HepG2 (cell line): ENCODE measurements at regions not wholly inside any gene's neighbourhood (a gene's known extent, or its start where the extent isn't known, plus 50 kb on each side); places are given as distances from the start of the nearest gene placed in this dataset.
"Not testable (repeated sequence)": the region's sequence is repeated elsewhere in the genome, so short reads cannot be mapped to it uniquely, and the experiment has no call there.

ENCODE experiments used
- ATAC-seq: fragments of 200-7000 bp; cut with Tn5 transposase; 3 replicates; pipeline ENCODE4 v1.9.1; 2020; ENCODE audit warnings: mild to moderate bottlenecking, moderate library complexity
- BruUV-seq: library from RNA; stranded (reverse); fragments of 400-500 nt; replicated peaks from 2 replicates; lab custom pipeline; 2021; lab: Mats Ljungman, UMichigan
- CTCF ChIA-PET: fragments of 300-600 bp; formaldehyde crosslinking; extraction: SDS; loops from one replicate; lab custom pipeline; 2021; ENCODE audit warnings: low total read pairs, inconsistent platforms, low intra/inter-chr PET ratio; lab: Yijun Ruan, JAX
- POLR2A ChIA-PET: fragments of 350-600 bp; sonication (Branson Sonifier 250); formaldehyde crosslinking; loops from one replicate; lab custom pipeline; 2020; ENCODE audit warnings: antibody characterized with exemption, inconsistent platforms; lab: Yijun Ruan, JAX
- DNase-seq: peaks from one replicate; pipeline ENCODE4 v3.0.0-alpha.2; 2015; ENCODE audit warnings: low spot score
- FAIRE-seq: peaks from 3 replicates; lab custom pipeline; 2011; peaks lifted over from hg19 to GRCh38; lab: Jason Lieb, UNC
- H2AFZ ChIP-seq: one replicate; pipeline ENCODE4 v1.6.1; 2011; ENCODE audit warnings: low read length, inconsistent platforms
- H3K27ac ChIP-seq: fragments of 300-600 bp; 3 replicates; pipeline ENCODE4 v1.8.0; 2011; ENCODE audit warnings: mixed run types, mild to moderate bottlenecking, mixed read lengths, low read length, inconsistent platforms; ENCODE audit not compliant: insufficient read depth; ENCODE audit errors: extremely low read length
- H3K27me3 ChIP-seq, 2 experiments: fragments of 200-600 bp in 1 of 2; 2 replicates in 1 of 2; 3 replicates in 1 of 2; pipeline versions ENCODE4 v1.6.0 to v1.8.0; 2011; ENCODE audit warnings: low read length in 2 of 2, mild to moderate bottlenecking in 2 of 2, moderate library complexity in 2 of 2, inconsistent platforms in 1 of 2; ENCODE audit not compliant: insufficient read depth in 2 of 2, control insufficient read depth in 1 of 2
- H3K36me3 ChIP-seq, 2 experiments: fragments of 200-600 bp in 1 of 2; replicated peaks in 1 of 2; 2 replicates in 1 of 2; 3 replicates in 1 of 2; pipeline versions ENCODE4 v1.5.1 to v1.8.0; 2011; ENCODE audit warnings: low read length in 2 of 2, inconsistent platforms in 1 of 2; ENCODE audit not compliant: insufficient read depth in 2 of 2, control insufficient read depth in 1 of 2
- H3K4me1 ChIP-seq: 2 replicates; pipeline ENCODE4 v1.5.1; 2012; ENCODE audit warnings: low read length, inconsistent platforms; ENCODE audit not compliant: insufficient read depth
- H3K4me2 ChIP-seq: 2 replicates; pipeline ENCODE4 v1.6.0; 2011; ENCODE audit warnings: low read depth, low read length, inconsistent platforms
- H3K4me3 ChIP-seq, 3 experiments: fragments of 200-600 bp in 1 of 3; sonication (generic), shearing (Covaris generic) in 1 of 3; replicated peaks in 1 of 3; 2 replicates each; pipeline ENCODE4 v1.5.1; 2011 to 2016; ENCODE audit warnings: low read length in 3 of 3, inconsistent platforms in 2 of 3, low read depth in 2 of 3, mild to moderate bottlenecking in 2 of 3, control low read depth in 1 of 3, mixed read lengths in 1 of 3; ENCODE audit not compliant: insufficient read depth in 1 of 3
- H3K79me2 ChIP-seq: one replicate; pipeline ENCODE4 v1.6.1; 2011; ENCODE audit warnings: low read length, inconsistent platforms; ENCODE audit not compliant: insufficient read depth
- H3K9ac ChIP-seq: 2 replicates; pipeline ENCODE4 v1.6.0; 2011; ENCODE audit warnings: mild to moderate bottlenecking, low read depth, low read length, inconsistent platforms; ENCODE audit not compliant: insufficient read depth
- H3K9me3 ChIP-seq: 2 replicates; pipeline ENCODE4 v1.5.1; 2012; ENCODE audit warnings: mild to moderate bottlenecking, low read length
- H4K20me1 ChIP-seq: 2 replicates; pipeline ENCODE4 v1.6.0; 2011; ENCODE audit warnings: inconsistent platforms, mild to moderate bottlenecking, low read length, moderate library complexity; ENCODE audit not compliant: insufficient read depth
- BCL6 ChIP-seq: IDR thresholded peaks from 2 replicates; pipeline ENCODE4 v1.6.1; 2016; ENCODE audit warnings: missing genetic modification reagents, missing compliant biosample characterization
- WGBS: methylation state at CpG from one replicate; pipeline ENCODE4 v1.1.6; 2017; ENCODE audit warnings: low lambda C conversion rate; 5-methylcytosine and 5-hydroxymethylcytosine counted together
- in situ Hi-C: cut with HindIII; loops from 2 replicates; pipeline ENCODE4 v1.10.0; 2017; ENCODE audit warnings: low pct_unique_long_range_greater_than_20kb; ENCODE audit not compliant: extremely low pct_ligation_motif_present
- intact Hi-C: fragments of 100-400 bp; cut with micrococcal nuclease; formaldehyde crosslinking; loops from one replicate; pipeline ENCODE4 v1.10.0; 2022; ENCODE audit not compliant: unreplicated experiment
- TF ChIP-seq, protein P1 (sequence below): sonication (generic); formaldehyde crosslinking; IDR thresholded peaks from 2 replicates; pipeline ENCODE4 v1.4.0; 2020; ENCODE audit warnings: mild to moderate bottlenecking, missing genetic modification reagents

- TF ChIP-seq, protein P1, sequence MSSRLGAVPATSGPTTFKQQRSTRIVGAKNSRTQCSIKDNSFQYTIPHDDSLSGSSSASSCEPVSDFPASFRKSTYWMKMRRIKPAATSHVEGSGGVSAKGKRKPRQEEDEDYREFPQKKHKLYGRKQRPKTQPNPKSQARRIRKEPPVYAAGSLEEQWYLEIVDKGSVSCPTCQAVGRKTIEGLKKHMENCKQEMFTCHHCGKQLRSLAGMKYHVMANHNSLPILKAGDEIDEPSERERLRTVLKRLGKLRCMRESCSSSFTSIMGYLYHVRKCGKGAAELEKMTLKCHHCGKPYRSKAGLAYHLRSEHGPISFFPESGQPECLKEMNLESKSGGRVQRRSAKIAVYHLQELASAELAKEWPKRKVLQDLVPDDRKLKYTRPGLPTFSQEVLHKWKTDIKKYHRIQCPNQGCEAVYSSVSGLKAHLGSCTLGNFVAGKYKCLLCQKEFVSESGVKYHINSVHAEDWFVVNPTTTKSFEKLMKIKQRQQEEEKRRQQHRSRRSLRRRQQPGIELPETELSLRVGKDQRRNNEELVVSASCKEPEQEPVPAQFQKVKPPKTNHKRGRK (CRISPR knock-in tag) = no peak
Observed at GRCh38 chr2:111523009-111523408, 361.0 kb downstream of the ANAPC1 start (continued).

DNA sequence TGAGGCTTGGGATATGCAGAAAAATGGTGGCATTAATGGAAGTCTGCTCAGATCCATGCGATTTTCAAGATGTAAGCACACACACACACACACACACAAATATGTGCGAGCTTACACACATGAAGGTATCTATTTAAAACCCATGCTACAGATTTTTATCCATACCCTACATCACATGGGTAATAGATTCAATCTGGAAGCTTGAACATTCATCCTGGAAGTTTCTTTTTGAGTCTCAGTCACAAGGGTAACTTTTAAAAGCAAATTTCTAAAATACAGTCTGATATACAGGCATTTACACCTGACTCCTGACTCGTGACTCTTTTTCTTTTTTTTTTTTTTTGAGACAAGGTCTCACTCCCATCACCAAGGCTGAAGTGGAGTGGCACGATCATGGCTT, 359.0 kb downstream of the ANAPC1 start:
- H3K4me2 ChIP-seq, DNase-seq, intact Hi-C loops, BruUV-seq, H3K36me3 ChIP-seq, ATAC-seq, H3K27ac ChIP-seq, FAIRE-seq, H3K27me3 ChIP-seq, H2AFZ ChIP-seq, H3K79me2 ChIP-seq, CTCF ChIA-PET, H3K4me3 ChIP-seq, POLR2A ChIA-PET, H4K20me1 ChIP-seq, H3K9ac ChIP-seq, H3K9me3 ChIP-seq, in situ Hi-C loops: not testable (repeated sequence)
- H3K4me1 ChIP-seq = peaks cover 63% of the 10 kb centered on the region
- 86% methylated on average over 4 of the region's 4 CpGs for WGBS

DNA sequence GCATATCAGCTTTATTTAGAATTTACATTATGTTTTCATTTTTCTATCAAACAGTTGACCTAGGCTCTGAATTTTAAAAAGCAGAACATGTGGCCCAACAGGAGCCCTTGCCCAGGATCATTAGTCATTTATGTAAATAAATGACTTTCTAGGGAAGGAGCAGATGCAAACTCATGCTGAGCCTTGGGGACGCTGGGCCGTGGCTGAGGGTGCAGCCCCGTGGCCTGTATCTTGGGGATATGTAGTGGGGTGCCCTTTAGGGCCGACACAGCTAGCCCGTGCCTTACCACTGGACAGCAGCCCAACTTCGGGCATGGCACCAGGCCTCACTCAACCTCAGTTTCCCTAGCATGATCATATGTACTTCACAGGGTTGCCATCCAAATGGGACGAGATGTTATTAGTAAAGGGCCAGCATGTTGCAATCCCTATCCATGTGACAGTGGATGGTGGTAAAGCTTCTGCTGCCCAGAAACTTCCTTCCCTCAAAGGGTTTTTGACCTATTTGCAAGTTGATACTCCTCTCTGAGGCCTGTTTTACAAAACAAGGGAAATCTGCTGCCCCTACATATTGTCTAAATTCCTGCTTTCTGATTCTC, 357.9 kb downstream of the ANAPC1 start:
- H2AFZ ChIP-seq, intact Hi-C loops, H3K9ac ChIP-seq, BruUV-seq, H3K79me2 ChIP-seq, H3K36me3 ChIP-seq, ATAC-seq, in situ Hi-C loops, H3K4me3 ChIP-seq, H3K9me3 ChIP-seq, FAIRE-seq, H3K27me3 ChIP-seq, H4K20me1 ChIP-seq, CTCF ChIA-PET, POLR2A ChIA-PET, H3K27ac ChIP-seq, DNase-seq, H3K4me2 ChIP-seq: not testable (repeated sequence)
- H3K4me1 ChIP-seq = peaks cover 70% of the 10 kb centered on the region
- 92% methylated on average over 6 of the region's 7 CpGs for WGBS
- peak; percentile 50; the same call in 1 of the 2 replicates for TF ChIP-seq BCL6 (CRISPR knock-in tag)

DNA sequence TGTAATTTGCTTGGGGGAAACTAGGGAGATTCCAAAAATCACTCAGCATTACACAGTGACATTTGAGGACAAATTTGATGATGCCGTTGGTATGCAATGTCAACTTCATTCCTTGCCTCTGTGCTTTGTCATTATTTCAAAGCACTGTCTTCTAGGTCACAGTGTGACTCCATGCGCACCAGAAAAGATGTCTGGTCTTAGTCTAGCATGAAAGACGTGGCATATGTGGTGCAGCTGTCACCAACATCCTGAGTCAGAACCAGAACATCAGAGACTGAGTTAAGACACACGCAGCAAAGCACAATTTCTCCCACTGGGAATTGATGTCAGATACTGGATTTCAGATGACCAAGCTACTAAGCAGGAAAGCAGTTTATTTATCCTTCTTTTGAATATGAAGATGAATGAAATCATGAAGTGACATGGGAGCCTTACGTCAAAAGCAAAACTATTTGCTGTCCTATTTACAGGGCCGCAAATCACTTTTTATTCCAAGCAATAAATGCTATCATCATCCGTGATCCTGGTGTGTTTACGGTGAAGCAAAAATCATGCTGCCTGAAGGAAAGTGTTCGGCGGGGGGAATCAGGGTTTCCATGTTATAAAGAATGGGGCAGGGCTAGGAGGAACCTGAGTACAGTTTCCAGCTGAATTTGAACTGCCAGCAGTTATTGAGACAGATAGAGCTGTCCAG, 356.1 kb downstream of the ANAPC1 start:
- ATAC-seq, FAIRE-seq, H3K27me3 ChIP-seq: not testable (repeated sequence)

More for the DNA sequence above, 356.1 kb downstream of the ANAPC1 start:
- H2AFZ ChIP-seq, BruUV-seq, H3K36me3 ChIP-seq, H3K9me3 ChIP-seq, H3K4me3 ChIP-seq, H4K20me1 ChIP-seq, H3K79me2 ChIP-seq, DNase-seq, CTCF ChIA-PET, in situ Hi-C loops, POLR2A ChIA-PET, H3K9ac ChIP-seq, intact Hi-C loops: not testable (repeated sequence)
- peak overlapping the region; percentile 55 for H3K27ac ChIP-seq
- 96% methylated on average over 7 of the region's 10 CpGs for WGBS
- peak overlapping the region; percentile 70; the same call in 1 of the 2 replicates for H3K4me2 ChIP-seq
- peaks cover 53% of the 10 kb centered on the region for H3K4me1 ChIP-seq
